ENCODE measurements at regions not wholly inside any gene's neighbourhood (a gene's known extent, or its start where the extent isn't known, plus 50 kb on each side); places are given as distances from the start of the nearest gene placed in this dataset.

DNA sequence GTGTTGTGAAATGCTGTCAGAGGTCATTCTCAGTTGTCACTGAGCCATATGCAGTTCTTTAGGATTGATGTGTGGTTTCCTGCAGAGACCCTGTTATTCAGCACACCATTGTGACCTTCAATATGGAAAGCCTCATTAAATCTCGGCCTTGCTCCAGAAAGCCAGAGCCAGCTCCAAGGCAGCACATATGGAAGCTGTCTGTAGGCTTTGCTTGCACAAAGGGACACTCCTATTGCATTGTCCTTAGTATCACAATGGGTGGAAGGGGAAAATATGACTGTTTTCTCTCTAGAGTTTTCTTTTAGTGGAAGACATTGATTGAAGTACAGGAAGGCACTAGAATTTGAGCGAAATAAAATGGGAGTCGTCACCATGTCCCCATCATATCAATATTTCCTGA lies 179.0 kb downstream of the CEP135 start:
- no peak overlapping the region for H3K27ac ChIP-seq
- no peaks in the 10 kb centered on the region for H3K4me1 ChIP-seq
- intact Hi-C loops (cut with DNase I): no loop called here
- WGBS, 2 donors: 58 to 73% methylated on average over 3 of the region's 3 CpGs
- ATAC-seq (no peak), DNase-seq (no peak), FAIRE-seq (no peak)
- no peaks in the 10 kb centered on the region for H3K9me3 ChIP-seq
- H3K27me3 ChIP-seq: no peaks in the 10 kb centered on the region
- H3K36me3 ChIP-seq: no peaks in the 10 kb centered on the region
- TF ChIP-seq, protein P1, sequence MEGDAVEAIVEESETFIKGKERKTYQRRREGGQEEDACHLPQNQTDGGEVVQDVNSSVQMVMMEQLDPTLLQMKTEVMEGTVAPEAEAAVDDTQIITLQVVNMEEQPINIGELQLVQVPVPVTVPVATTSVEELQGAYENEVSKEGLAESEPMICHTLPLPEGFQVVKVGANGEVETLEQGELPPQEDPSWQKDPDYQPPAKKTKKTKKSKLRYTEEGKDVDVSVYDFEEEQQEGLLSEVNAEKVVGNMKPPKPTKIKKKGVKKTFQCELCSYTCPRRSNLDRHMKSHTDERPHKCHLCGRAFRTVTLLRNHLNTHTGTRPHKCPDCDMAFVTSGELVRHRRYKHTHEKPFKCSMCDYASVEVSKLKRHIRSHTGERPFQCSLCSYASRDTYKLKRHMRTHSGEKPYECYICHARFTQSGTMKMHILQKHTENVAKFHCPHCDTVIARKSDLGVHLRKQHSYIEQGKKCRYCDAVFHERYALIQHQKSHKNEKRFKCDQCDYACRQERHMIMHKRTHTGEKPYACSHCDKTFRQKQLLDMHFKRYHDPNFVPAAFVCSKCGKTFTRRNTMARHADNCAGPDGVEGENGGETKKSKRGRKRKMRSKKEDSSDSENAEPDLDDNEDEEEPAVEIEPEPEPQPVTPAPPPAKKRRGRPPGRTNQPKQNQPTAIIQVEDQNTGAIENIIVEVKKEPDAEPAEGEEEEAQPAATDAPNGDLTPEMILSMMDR (IDR thresholded peaks at IDR 0.05): no peak
- H3K4me3 ChIP-seq: no peak overlapping the region

GRCh38 chr4:56123547-56123946 lies 174.8 kb downstream of the CEP135 start:
- Histone ChIP-seq H3K27me3 (no peaks in the 10 kb centered on the region), H3K4me1 (no peaks in the 10 kb centered on the region), H3K9me3 (no peaks in the 10 kb centered on the region), H3K4me3 (no peak overlapping the region), H3K27ac (no peak overlapping the region), H3K36me3 (no peaks in the 10 kb centered on the region)
- WGBS, 2 donors: 38 to 40% methylated on average over 1 of the region's 1 CpG
- ATAC-seq (no peak), FAIRE-seq (no peak), DNase-seq (no peak)
- intact Hi-C loops (cut with DNase I): no loop called here
- TF ChIP-seq, protein P1 (IDR thresholded peaks at IDR 0.05): no peak

- WGBS, 2 donors: 48 to 51% methylated on average over 3 of the region's 3 CpGs
- intact Hi-C loops (cut with DNase I): no loop called here
- TF ChIP-seq, protein P1 (IDR thresholded peaks at IDR 0.05): no peak
- DNase-seq (no peak), FAIRE-seq (no peak), ATAC-seq (no peak)
- Histone ChIP-seq H3K4me3 (no peak overlapping the region), H3K9me3 (no peaks in the 10 kb centered on the region), H3K27ac (no peak overlapping the region), H3K27me3 (no peaks in the 10 kb centered on the region), H3K4me1 (no peaks in the 10 kb centered on the region), H3K36me3 (no peaks in the 10 kb centered on the region)
These were observed 174.3 kb downstream of the CEP135 start for GRCh38 chr4:56123051-56123450.

- intact Hi-C loops (cut with DNase I): no loop called here
- H3K4me1 ChIP-seq: no peaks in the 10 kb centered on the region
- ATAC-seq (no peak), FAIRE-seq (no peak), DNase-seq (no peak)
- no peaks in the 10 kb centered on the region for H3K9me3 ChIP-seq
- TF ChIP-seq, protein P1 (IDR thresholded peaks at IDR 0.05): no peak
- no peak overlapping the region for H3K27ac ChIP-seq
- no peaks in the 10 kb centered on the region for H3K27me3 ChIP-seq
- H3K36me3 ChIP-seq: no peaks in the 10 kb centered on the region
- H3K4me3 ChIP-seq: no peak overlapping the region
- 71 to 75% methylated on average over 2 of the region's 2 CpGs for WGBS, 2 donors
These were observed 170.1 kb downstream of the CEP135 start for GRCh38 chr4:56118845-56119244.

- no peak for FAIRE-seq
- ATAC-seq: no peak
- 53 to 66% methylated on average over 5 of the region's 5 CpGs for WGBS, 2 donors
- Histone ChIP-seq H3K27me3 (no peaks in the 10 kb centered on the region), H3K9me3 (no peaks in the 10 kb centered on the region), H3K4me3 (no peak overlapping the region), H3K27ac (no peak overlapping the region), H3K4me1 (no peaks in the 10 kb centered on the region), H3K36me3 (no peaks in the 10 kb centered on the region)
- TF ChIP-seq, protein P1 (IDR thresholded peaks at IDR 0.05): no peak
- DNase-seq: no peak
- intact Hi-C loops (cut with DNase I): no loop called here
These were observed 169.3 kb downstream of the CEP135 start for GRCh38 chr4:56118055-56118454.

All from pancreas (tissue), 10 donors.